ENCODE measurements at regions not wholly inside any gene's neighbourhood (a gene's known extent, or its start where the extent isn't known, plus 50 kb on each side); places are given as distances from the start of the nearest gene placed in this dataset.
"Not testable (repeated sequence)": the region's sequence is repeated elsewhere in the genome, so short reads cannot be mapped to it uniquely, and the experiment has no call there.

- no peak for DNase-seq (ENCODE audit: low read depth in 4 of 4, low spot score in 2 of 4)
Measured at GRCh38 chr6:65999288-65999791, 292.3 kb upstream of the EYS start.

- no peak for DNase-seq (ENCODE audit: low read depth in 4 of 4, low spot score in 2 of 4)
Measured at GRCh38 chr6:65998544-65998943, 291.5 kb upstream of the EYS start.

GRCh38 chr6:65997539-65997938 lies 290.5 kb upstream of the EYS start:
- no peak for DNase-seq (ENCODE audit: low read depth in 4 of 4, low spot score in 2 of 4)

GRCh38 chr6:65996096-65996495 lies 289.1 kb upstream of the EYS start:
- no peak for DNase-seq (ENCODE audit: low read depth in 4 of 4, low spot score in 2 of 4)

GRCh38 chr6:65989676-65990075 lies 282.6 kb upstream of the EYS start:
- no peak for DNase-seq (ENCODE audit: low read depth in 4 of 4, low spot score in 2 of 4)

- no peak for DNase-seq (ENCODE audit: low read depth in 4 of 4, low spot score in 2 of 4)
Measured at GRCh38 chr6:65988006-65988405, 281.0 kb upstream of the EYS start.

- no peak for DNase-seq (ENCODE audit: low read depth in 4 of 4, low spot score in 2 of 4)
Measured at GRCh38 chr6:65984089-65984488, 277.1 kb upstream of the EYS start.

GRCh38 chr6:65979120-65979519 lies 272.1 kb upstream of the EYS start:
- DNase-seq (ENCODE audit: low read depth in 4 of 4, low spot score in 2 of 4) = no peak

- DNase-seq (ENCODE audit: low read depth in 4 of 4, low spot score in 2 of 4) = not testable (repeated sequence)
Measured at GRCh38 chr6:65971252-65971651, 264.2 kb upstream of the EYS start.

GRCh38 chr6:65964261-65964660 lies 257.2 kb upstream of the EYS start:
- no peak for DNase-seq (ENCODE audit: low read depth in 4 of 4, low spot score in 2 of 4)

GRCh38 chr6:65955034-65955433 lies 248.0 kb upstream of the EYS start:
- DNase-seq (ENCODE audit: low read depth in 4 of 4, low spot score in 2 of 4) = no peak

- DNase-seq (ENCODE audit: low read depth in 4 of 4, low spot score in 2 of 4) = no peak
Measured at GRCh38 chr6:65948062-65948461, 241.0 kb upstream of the EYS start.

GRCh38 chr6:65943548-65943947 lies 236.5 kb upstream of the EYS start:
- no peak for DNase-seq (ENCODE audit: low read depth in 4 of 4, low spot score in 2 of 4)

GRCh38 chr6:65943051-65943450 lies 236.0 kb upstream of the EYS start:
- DNase-seq (ENCODE audit: low read depth in 4 of 4, low spot score in 2 of 4) = no peak

GRCh38 chr6:65938000-65938399 lies 231.0 kb upstream of the EYS start:
- no peak for DNase-seq (ENCODE audit: low read depth in 4 of 4, low spot score in 2 of 4)

GRCh38 chr6:65935412-65935811 lies 228.4 kb upstream of the EYS start:
- no peak for DNase-seq (ENCODE audit: low read depth in 4 of 4, low spot score in 2 of 4)

- no peak for DNase-seq (ENCODE audit: low read depth in 4 of 4, low spot score in 2 of 4)
Measured at GRCh38 chr6:65933390-65933789, 226.4 kb upstream of the EYS start.

- DNase-seq (ENCODE audit: low read depth in 4 of 4, low spot score in 2 of 4) = no peak
Measured at GRCh38 chr6:65927141-65927540, 220.1 kb upstream of the EYS start.

- DNase-seq (ENCODE audit: low read depth in 4 of 4, low spot score in 2 of 4) = no peak
Measured at GRCh38 chr6:65924411-65924810, 217.4 kb upstream of the EYS start.

- no peak for DNase-seq (ENCODE audit: low read depth in 4 of 4, low spot score in 2 of 4)
Measured at GRCh38 chr6:65922049-65922448, 215.0 kb upstream of the EYS start.

GRCh38 chr6:65908065-65908464 lies 201.0 kb upstream of the EYS start:
- no peak for DNase-seq (ENCODE audit: low read depth in 4 of 4, low spot score in 2 of 4)

- no peak for DNase-seq (ENCODE audit: low read depth in 4 of 4, low spot score in 2 of 4)
Measured at GRCh38 chr6:65903992-65904391, 197.0 kb upstream of the EYS start.

- no peak for DNase-seq (ENCODE audit: low read depth in 4 of 4, low spot score in 2 of 4)
Measured at GRCh38 chr6:65900928-65901327, 193.9 kb upstream of the EYS start.
